ENCODE measurements at regions not wholly inside any gene's neighbourhood (a gene's known extent, or its start where the extent isn't known, plus 50 kb on each side); places are given as distances from the start of the nearest gene placed in this dataset.

DNA sequence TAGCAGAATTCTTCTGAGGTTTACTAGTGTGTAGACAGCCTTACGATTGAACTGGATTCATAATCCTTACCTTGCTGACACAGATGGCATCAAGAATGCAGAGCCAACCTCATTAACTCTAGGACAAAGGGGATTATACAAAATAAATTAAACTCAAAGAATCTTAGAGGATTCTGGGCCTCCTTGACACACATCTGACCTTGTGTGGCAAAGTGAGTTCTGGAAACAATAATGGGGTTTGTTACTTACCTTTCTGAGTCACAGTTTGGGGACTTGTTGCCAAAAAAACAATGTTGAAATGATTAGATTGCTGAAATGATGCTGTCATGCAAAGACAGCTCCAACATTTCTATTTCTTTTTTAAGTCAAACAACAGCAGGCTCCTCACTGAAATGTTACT lies 179.1 kb upstream of the ISX start:
- TF ChIP-seq, protein P1, sequence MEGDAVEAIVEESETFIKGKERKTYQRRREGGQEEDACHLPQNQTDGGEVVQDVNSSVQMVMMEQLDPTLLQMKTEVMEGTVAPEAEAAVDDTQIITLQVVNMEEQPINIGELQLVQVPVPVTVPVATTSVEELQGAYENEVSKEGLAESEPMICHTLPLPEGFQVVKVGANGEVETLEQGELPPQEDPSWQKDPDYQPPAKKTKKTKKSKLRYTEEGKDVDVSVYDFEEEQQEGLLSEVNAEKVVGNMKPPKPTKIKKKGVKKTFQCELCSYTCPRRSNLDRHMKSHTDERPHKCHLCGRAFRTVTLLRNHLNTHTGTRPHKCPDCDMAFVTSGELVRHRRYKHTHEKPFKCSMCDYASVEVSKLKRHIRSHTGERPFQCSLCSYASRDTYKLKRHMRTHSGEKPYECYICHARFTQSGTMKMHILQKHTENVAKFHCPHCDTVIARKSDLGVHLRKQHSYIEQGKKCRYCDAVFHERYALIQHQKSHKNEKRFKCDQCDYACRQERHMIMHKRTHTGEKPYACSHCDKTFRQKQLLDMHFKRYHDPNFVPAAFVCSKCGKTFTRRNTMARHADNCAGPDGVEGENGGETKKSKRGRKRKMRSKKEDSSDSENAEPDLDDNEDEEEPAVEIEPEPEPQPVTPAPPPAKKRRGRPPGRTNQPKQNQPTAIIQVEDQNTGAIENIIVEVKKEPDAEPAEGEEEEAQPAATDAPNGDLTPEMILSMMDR (IDR thresholded peaks at IDR 0.05): no peak
- TF ChIP-seq POLR2A (IDR thresholded peaks at IDR 0.05) (no peak), POLR2AphosphoS5 (IDR thresholded peaks at IDR 0.05) (no peak), EP300 (IDR thresholded peaks at IDR 0.05) (no peak)

Data from upper lobe of left lung (tissue), 4 donors.